Mesodermal cell (in vitro differentiated cells): ENCODE measurements at regions not wholly inside any gene's neighbourhood (a gene's known extent, or its start where the extent isn't known, plus 50 kb on each side); places are given as distances from the start of the nearest gene placed in this dataset.

Experiments
- H3K27ac ChIP-seq: 2 replicates; pipeline ENCODE4 v1.7.0; 2013; ENCODE audit warnings: mild to moderate bottlenecking, low read depth, low read length, moderate library complexity; ENCODE audit not compliant: severe bottlenecking
- H3K36me3 ChIP-seq: 2 replicates; pipeline ENCODE4 v1.7.1; 2013; ENCODE audit warnings: mild to moderate bottlenecking, low read length, moderate library complexity; ENCODE audit not compliant: control insufficient read depth, insufficient read depth
- H3K4me1 ChIP-seq: one replicate; pipeline ENCODE4 v1.7.1; 2013; ENCODE audit warnings: mild to moderate bottlenecking, low read length; ENCODE audit not compliant: insufficient read depth, control insufficient read depth, poor library complexity, severe bottlenecking
- H3K4me3 ChIP-seq: 2 replicates; pipeline ENCODE4 v1.7.0; 2013; ENCODE audit warnings: low read length, control low read depth, mild to moderate bottlenecking; ENCODE audit not compliant: insufficient read depth, poor library complexity, severe bottlenecking; ENCODE audit errors: extremely low read depth
- H3K9me3 ChIP-seq: 2 replicates; pipeline ENCODE4 v1.7.1; 2013; ENCODE audit warnings: mild to moderate bottlenecking, low read length, moderate library complexity; ENCODE audit not compliant: control insufficient read depth
- WGBS, 2 experiments: methylation state at CpG; one replicate each; pipeline ENCODE4 v1.1.5; 2013; ENCODE audit warnings: missing lambda C conversion rate in 2 of 2; ENCODE audit not compliant: insufficient coverage in 2 of 2; 5-methylcytosine and 5-hydroxymethylcytosine counted together

- Histone ChIP-seq H3K27ac (no peak overlapping the region), H3K4me1 (no peaks in the 10 kb centered on the region), H3K36me3 (no peaks in the 10 kb centered on the region), H3K4me3 (no peak overlapping the region), H3K9me3 (no peaks in the 10 kb centered on the region)
- no CpG with 5 or more reads among the region's 2 CpGs for WGBS, 2 experiments
These were observed 166.8 kb downstream of the NR4A2 start for GRCh38 chr2:156165742-156166141.

- WGBS, 2 experiments = 95 to 100% methylated on average over 6 of the region's 7 CpGs
- H3K4me1 ChIP-seq = no peaks in the 10 kb centered on the region
- H3K4me3 ChIP-seq = no peak overlapping the region
- H3K36me3 ChIP-seq = no peaks in the 10 kb centered on the region
- H3K9me3 ChIP-seq = no peaks in the 10 kb centered on the region
- H3K27ac ChIP-seq = no peak overlapping the region
These were observed 168.3 kb downstream of the NR4A2 start for GRCh38 chr2:156164091-156164720.

- no peaks in the 10 kb centered on the region for H3K36me3 ChIP-seq
- 94% methylated on average over 2 of the region's 2 CpGs; no CpG with 5 or more reads in 1 of the 2 experiments for WGBS, 2 experiments
- no peak overlapping the region for H3K4me3 ChIP-seq
- no peaks in the 10 kb centered on the region for H3K4me1 ChIP-seq
- no peaks in the 10 kb centered on the region for H3K9me3 ChIP-seq
- no peak overlapping the region for H3K27ac ChIP-seq
These were observed 173.7 kb downstream of the NR4A2 start for GRCh38 chr2:156158808-156159207.

GRCh38 chr2:156157670-156158069 lies 174.9 kb downstream of the NR4A2 start:
- Histone ChIP-seq H3K36me3 (no peaks in the 10 kb centered on the region), H3K27ac (no peak overlapping the region), H3K4me1 (no peaks in the 10 kb centered on the region), H3K9me3 (no peaks in the 10 kb centered on the region), H3K4me3 (no peak overlapping the region)
- no CpG with 5 or more reads among the region's 1 CpG for WGBS, 2 experiments

- H3K4me1 ChIP-seq = no peaks in the 10 kb centered on the region
- no CpG with 5 or more reads among the region's 2 CpGs for WGBS, 2 experiments
- no peak overlapping the region for H3K27ac ChIP-seq
- H3K4me3 ChIP-seq = no peak overlapping the region
- no peaks in the 10 kb centered on the region for H3K36me3 ChIP-seq
- no peaks in the 10 kb centered on the region for H3K9me3 ChIP-seq
These were observed 175.9 kb downstream of the NR4A2 start for GRCh38 chr2:156156580-156156979.

- WGBS, 2 experiments = no CpG with 5 or more reads among the region's 3 CpGs
- Histone ChIP-seq H3K4me1 (no peaks in the 10 kb centered on the region), H3K9me3 (no peaks in the 10 kb centered on the region), H3K36me3 (no peaks in the 10 kb centered on the region), H3K4me3 (no peak overlapping the region), H3K27ac (no peak overlapping the region)
These were observed 177.2 kb downstream of the NR4A2 start for GRCh38 chr2:156155319-156155718.

GRCh38 chr2:156151351-156151750 lies 181.2 kb downstream of the NR4A2 start:
- H3K36me3 ChIP-seq = no peaks in the 10 kb centered on the region
- H3K9me3 ChIP-seq = no peaks in the 10 kb centered on the region
- no CpG with 5 or more reads among the region's 1 CpG for WGBS, 2 experiments
- H3K27ac ChIP-seq = no peak overlapping the region
- H3K4me3 ChIP-seq = no peak overlapping the region
- no peaks in the 10 kb centered on the region for H3K4me1 ChIP-seq

- H3K27ac ChIP-seq = no peak overlapping the region
- no peaks in the 10 kb centered on the region for H3K9me3 ChIP-seq
- no peaks in the 10 kb centered on the region for H3K36me3 ChIP-seq
- H3K4me1 ChIP-seq = no peaks in the 10 kb centered on the region
- 76 to 88% methylated on average over 1 to 3 of the region's 4 CpGs for WGBS, 2 experiments
- no peak overlapping the region for H3K4me3 ChIP-seq
These were observed 184.8 kb downstream of the NR4A2 start for GRCh38 chr2:156147594-156148330.

GRCh38 chr2:156145976-156146375 lies 186.5 kb downstream of the NR4A2 start:
- Histone ChIP-seq H3K4me3 (no peak overlapping the region), H3K27ac (no peak overlapping the region), H3K4me1 (no peaks in the 10 kb centered on the region), H3K9me3 (no peaks in the 10 kb centered on the region), H3K36me3 (no peaks in the 10 kb centered on the region)
- WGBS, 2 experiments = 100% methylated on average over 1 of the region's 3 CpGs; no CpG with 5 or more reads in 1 of the 2 experiments

GRCh38 chr2:156145469-156145868 lies 187.1 kb downstream of the NR4A2 start:
- H3K4me1 ChIP-seq = no peaks in the 10 kb centered on the region
- no CpG with 5 or more reads among the region's 3 CpGs for WGBS, 2 experiments
- H3K4me3 ChIP-seq = no peak overlapping the region
- no peaks in the 10 kb centered on the region for H3K36me3 ChIP-seq
- H3K9me3 ChIP-seq = no peaks in the 10 kb centered on the region
- no peak overlapping the region for H3K27ac ChIP-seq

GRCh38 chr2:156136566-156136965 lies 196.0 kb downstream of the NR4A2 start:
- no peaks in the 10 kb centered on the region for H3K36me3 ChIP-seq
- H3K27ac ChIP-seq = no peak overlapping the region
- 91 to 95% methylated on average over 2 to 3 of the region's 4 CpGs for WGBS, 2 experiments
- H3K4me3 ChIP-seq = no peak overlapping the region
- H3K9me3 ChIP-seq = no peaks in the 10 kb centered on the region
- no peaks in the 10 kb centered on the region for H3K4me1 ChIP-seq
